SK-N-SH (cell line): ENCODE measurements at regions not wholly inside any gene's neighbourhood (a gene's known extent, or its start where the extent isn't known, plus 50 kb on each side); places are given as distances from the start of the nearest gene placed in this dataset.

ENCODE experiments used
- CTCF ChIA-PET: fragments of 300-600, 350-600 bp; formaldehyde crosslinking; extraction: SDS; loops from one replicate; lab custom pipeline; 2021; lab: Yijun Ruan, JAX
- POLR2A ChIA-PET: fragments of 350-600 bp; sonication (Branson Sonifier 250); formaldehyde crosslinking; extraction: SDS; loops from one replicate; lab custom pipeline; 2020; ENCODE audit warnings: antibody characterized with exemption, inconsistent platforms; lab: Yijun Ruan, JAX
- DNase-seq: peaks from one replicate; pipeline ENCODE4 v3.0.0; 2012
- H2AFZ ChIP-seq: fragments of 200-600 bp; sonication (generic); 2 replicates; pipeline ENCODE4 v1.8.1; 2016; ENCODE audit warnings: antibody characterized with exemption, mild to moderate bottlenecking, low read depth
- H3F3A ChIP-seq: fragments of 200-600 bp; sonication (generic); replicated peaks from 2 replicates; pipeline ENCODE3; 2016; ENCODE audit warnings: antibody characterized with exemption, mild to moderate bottlenecking; ENCODE audit not compliant: insufficient read depth
- H3K27ac ChIP-seq, 2 experiments: fragments of 200-500 bp in 1 of 2; fragments of 200-600 bp in 1 of 2; sonication (Bioruptor generic) in 1 of 2; sonication (generic), shearing (Covaris generic) in 1 of 2; 2 replicates each; pipeline versions ENCODE4 v1.5.1 to v1.6.1; 2014 to 2016; ENCODE audit warnings: low read depth in 2 of 2, inconsistent platforms in 1 of 2, low read length in 1 of 2, mild to moderate bottlenecking in 1 of 2, mixed read lengths in 1 of 2
- H3K27me3 ChIP-seq: fragments of 200-600 bp; sonication (generic), shearing (Covaris generic); 2 replicates; pipeline ENCODE4 v1.6.1; 2016; ENCODE audit warnings: mixed run types; ENCODE audit not compliant: insufficient read depth
- H3K36me3 ChIP-seq, 2 experiments: fragments of 200-500 bp in 1 of 2; fragments of 200-600 bp in 1 of 2; sonication (Bioruptor generic) in 1 of 2; sonication (generic) in 1 of 2; replicated peaks in 1 of 2; 2 replicates each; pipeline versions ENCODE3 to v1.5.1; 2014 to 2016; ENCODE audit warnings: low read length in 1 of 2, mild to moderate bottlenecking in 1 of 2; ENCODE audit not compliant: insufficient read depth in 2 of 2, control insufficient read depth in 1 of 2
- H3K4me1 ChIP-seq, 2 experiments: fragments of 200-500 bp in 1 of 2; fragments of 200-600 bp in 1 of 2; sonication (Bioruptor generic) in 1 of 2; sonication (generic), shearing (Covaris generic) in 1 of 2; 2 replicates each; pipeline versions ENCODE4 v1.5.1 to v1.6.1; 2014 to 2016; ENCODE audit warnings: low read depth in 1 of 2, low read length in 1 of 2, mixed run types in 1 of 2; ENCODE audit not compliant: insufficient read depth in 2 of 2, control insufficient read depth in 1 of 2
- H3K4me2 ChIP-seq: fragments of 200-600 bp; sonication (generic), shearing (Covaris generic); 2 replicates; pipeline ENCODE4 v1.6.1; 2017; ENCODE audit warnings: mixed run types
- H3K4me3 ChIP-seq, 2 experiments: fragments of 200-500 bp in 1 of 2; fragments of 200-600 bp in 1 of 2; sonication (Bioruptor generic) in 1 of 2; sonication (generic), shearing (Covaris generic) in 1 of 2; 2 replicates each; pipeline versions ENCODE4 v1.5.1 to v1.8.1; 2014 to 2016; ENCODE audit warnings: low read depth in 2 of 2, inconsistent platforms in 1 of 2, low read length in 1 of 2, mild to moderate bottlenecking in 1 of 2, mixed read lengths in 1 of 2, moderate library complexity in 1 of 2
- H3K79me2 ChIP-seq: fragments of 200-600 bp; sonication (generic); 2 replicates; pipeline ENCODE4 v1.8.1; 2017; ENCODE audit warnings: mild to moderate bottlenecking; ENCODE audit not compliant: insufficient read depth
- H3K9ac ChIP-seq: fragments of 200-600 bp; sonication (generic); 2 replicates; pipeline ENCODE4 v1.6.1; 2017; ENCODE audit warnings: mixed run types
- H3K9me2 ChIP-seq: fragments of 200-600 bp; sonication (generic); 2 replicates; pipeline ENCODE4 v1.6.1; 2017; ENCODE audit warnings: mixed run types
- H3K9me3 ChIP-seq: fragments of 200-600 bp; sonication (generic); 2 replicates; pipeline ENCODE4 v1.6.1; 2017; ENCODE audit warnings: mixed run types, mild to moderate bottlenecking, moderate library complexity
- H4K20me1 ChIP-seq: fragments of 200-600 bp; sonication (generic); 2 replicates; pipeline ENCODE4 v1.6.1; 2017; ENCODE audit warnings: mild to moderate bottlenecking, mixed run types; ENCODE audit not compliant: insufficient read depth
- CTCF ChIP-seq: fragments of 200-600 bp; sonication (generic); IDR thresholded peaks from 2 replicates; pipeline ENCODE4 v1.6.1; 2017; ENCODE audit warnings: antibody characterized with exemption, mild to moderate bottlenecking, moderate library complexity
- EZH2phosphoT487 ChIP-seq: fragments of 200-600 bp; sonication (generic); IDR thresholded peaks from 2 replicates; pipeline ENCODE4 v1.6.1; 2017; ENCODE audit warnings: low read depth, mixed run types, mild to moderate bottlenecking, antibody characterized with exemption, moderate library complexity, borderline replicate concordance
- FOSL2 ChIP-seq: IDR thresholded peaks from 2 replicates; pipeline ENCODE4 v1.4.0; 2012; ENCODE audit warnings: low read depth, mild to moderate bottlenecking, moderate library complexity, borderline replicate concordance
- FOXM1 ChIP-seq: IDR thresholded peaks from 2 replicates; pipeline ENCODE4 v1.4.0; 2012; ENCODE audit warnings: low read depth, mild to moderate bottlenecking
- GABPA ChIP-seq: IDR thresholded peaks from 2 replicates; pipeline ENCODE4 v1.4.0; 2012; ENCODE audit warnings: low read depth, mild to moderate bottlenecking
- GATA2 ChIP-seq: sonication (generic); formaldehyde crosslinking; IDR thresholded peaks from 2 replicates; pipeline ENCODE4 v1.5.0; 2020; ENCODE audit warnings: mild to moderate bottlenecking, missing genetic modification reagents
- IRF3 ChIP-seq: fragments of 150-350 bp; IDR thresholded peaks from 2 replicates; pipeline ENCODE4 v1.6.1; 2016; ENCODE audit warnings: mild to moderate bottlenecking, low read depth, low read length
- JUND ChIP-seq: IDR thresholded peaks from 2 replicates; pipeline ENCODE4 v1.4.0; 2012
- MEF2A ChIP-seq: IDR thresholded peaks from 2 replicates; pipeline ENCODE4 v1.4.0; 2012; ENCODE audit warnings: low read depth, borderline replicate concordance
- RXRA ChIP-seq: IDR thresholded peaks from 2 replicates; pipeline ENCODE4 v1.4.0; 2012; ENCODE audit warnings: low read depth, mild to moderate bottlenecking, borderline replicate concordance
- TCF12 ChIP-seq: IDR thresholded peaks from 2 replicates; pipeline ENCODE4 v1.4.0; 2012
- YY1 ChIP-seq: IDR thresholded peaks from 2 replicates; pipeline ENCODE4 v1.4.0; 2012; ENCODE audit warnings: low read depth, mild to moderate bottlenecking
- ZBTB33 ChIP-seq: IDR thresholded peaks from 2 replicates; pipeline ENCODE4 v1.4.0; 2012; ENCODE audit warnings: low read depth, borderline replicate concordance
- WGBS: methylation state at CpG from one replicate; pipeline ENCODE4 v1.1.6; 2017; ENCODE audit warnings: low lambda C conversion rate; 5-methylcytosine and 5-hydroxymethylcytosine counted together

GRCh38 chr18:77776104-77776503 is 526.5 kb downstream of the GALR1 start:
- Histone ChIP-seq H3K79me2 (no peaks in the 10 kb centered on the region), H3F3A (no peaks in the 10 kb centered on the region), H3K4me2 (no peak overlapping the region), H3K27me3 (no peaks in the 10 kb centered on the region), H3K4me3 (no peak overlapping the region), H3K9me3 (no peaks in the 10 kb centered on the region), H3K4me1 (no peaks in the 10 kb centered on the region), H3K27ac (no peak overlapping the region), H3K9ac (no peak overlapping the region), H4K20me1 (no peaks in the 10 kb centered on the region), H3K9me2 (no peaks in the 10 kb centered on the region), H2AFZ (no peak overlapping the region), H3K36me3 (no peaks in the 10 kb centered on the region)
- no peak for DNase-seq
- ChIA-PET CTCF (no interaction called here), POLR2A (no interaction called here)
- TF ChIP-seq TCF12 (no peak), EZH2phosphoT487 (no peak)
- WGBS = 12% methylated on average over 12 of the region's 12 CpGs

- Histone ChIP-seq H3K79me2 (no peaks in the 10 kb centered on the region), H3K36me3 (no peaks in the 10 kb centered on the region), H3F3A (no peaks in the 10 kb centered on the region), H3K27me3 (no peaks in the 10 kb centered on the region), H3K9ac (no peak overlapping the region), H3K4me3 (no peak overlapping the region), H4K20me1 (no peaks in the 10 kb centered on the region), H3K9me3 (no peaks in the 10 kb centered on the region), H3K4me1 (no peaks in the 10 kb centered on the region), H3K9me2 (no peaks in the 10 kb centered on the region), H2AFZ (no peak overlapping the region), H3K4me2 (no peak overlapping the region), H3K27ac (no peak overlapping the region)
- TF ChIP-seq MEF2A (no peak), IRF3 (no peak), FOSL2 (no peak)
- ChIA-PET CTCF (no interaction called here), POLR2A (no interaction called here)
- 21% methylated on average over 11 of the region's 11 CpGs for WGBS
- DNase-seq = no peak
These were observed 527.5 kb downstream of the GALR1 start for GRCh38 chr18:77777163-77777562.

- POLR2A ChIA-PET = no interaction called here
- Histone ChIP-seq H3K27me3 (no peaks in the 10 kb centered on the region), H3K79me2 (no peaks in the 10 kb centered on the region), H3F3A (no peaks in the 10 kb centered on the region), H3K9me2 (no peaks in the 10 kb centered on the region), H4K20me1 (no peaks in the 10 kb centered on the region), H3K4me3 (no peak overlapping the region), H3K27ac (no peak overlapping the region), H3K9ac (no peak overlapping the region), H3K36me3 (no peaks in the 10 kb centered on the region), H3K9me3 (no peaks in the 10 kb centered on the region), H3K4me2 (no peak overlapping the region), H3K4me1 (no peaks in the 10 kb centered on the region), H2AFZ (no peak overlapping the region)
- CTCF ChIA-PET = no interaction called here
- no peak for DNase-seq
- WGBS = 13% methylated on average over 18 of the region's 18 CpGs
- TF ChIP-seq GATA2 (CRISPR knock-in tag) (no peak), GABPA (no peak), JUND (no peak), TCF12 (no peak), YY1 (no peak), RXRA (no peak), ZBTB33 (no peak), MEF2A (no peak), FOXM1 (no peak), CTCF (no peak), EZH2phosphoT487 (no peak)
These were observed 535.2 kb downstream of the GALR1 start for GRCh38 chr18:77784759-77785379.
